ENCODE measurements at regions not wholly inside any gene's neighbourhood (a gene's known extent, or its start where the extent isn't known, plus 50 kb on each side); places are given as distances from the start of the nearest gene placed in this dataset.
"Not testable (repeated sequence)": the region's sequence is repeated elsewhere in the genome, so short reads cannot be mapped to it uniquely, and the experiment has no call there.

DNA sequence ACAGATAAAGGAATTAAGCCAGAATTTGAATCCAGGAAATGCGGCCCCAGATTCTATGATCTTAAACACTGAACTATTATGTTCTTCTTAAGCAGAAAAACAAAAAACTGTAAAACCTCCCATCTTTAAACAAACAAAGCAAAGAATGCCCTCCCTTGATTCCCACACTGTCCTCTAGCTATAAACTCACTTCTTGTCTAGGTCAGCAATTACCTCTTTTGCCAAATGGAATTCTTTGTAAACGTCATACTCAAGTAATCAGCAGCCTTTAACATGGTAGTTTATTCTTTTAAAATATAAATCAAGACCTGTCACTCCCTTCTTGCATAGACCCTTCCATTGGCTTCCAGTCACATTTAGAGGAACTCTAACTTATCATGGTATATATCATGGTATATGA is 958.9 kb upstream of the CNTN5 start:
- no peak overlapping the region for H3K27ac ChIP-seq
- DNase-seq, result no peak
- no peaks in the 10 kb centered on the region for H3K9me3 ChIP-seq
- intact Hi-C loops (cut with DNase I), result no loop called here
- TF ChIP-seq POLR2A (IDR thresholded peaks at IDR 0.05), result no peak
- TF ChIP-seq, protein P1, sequence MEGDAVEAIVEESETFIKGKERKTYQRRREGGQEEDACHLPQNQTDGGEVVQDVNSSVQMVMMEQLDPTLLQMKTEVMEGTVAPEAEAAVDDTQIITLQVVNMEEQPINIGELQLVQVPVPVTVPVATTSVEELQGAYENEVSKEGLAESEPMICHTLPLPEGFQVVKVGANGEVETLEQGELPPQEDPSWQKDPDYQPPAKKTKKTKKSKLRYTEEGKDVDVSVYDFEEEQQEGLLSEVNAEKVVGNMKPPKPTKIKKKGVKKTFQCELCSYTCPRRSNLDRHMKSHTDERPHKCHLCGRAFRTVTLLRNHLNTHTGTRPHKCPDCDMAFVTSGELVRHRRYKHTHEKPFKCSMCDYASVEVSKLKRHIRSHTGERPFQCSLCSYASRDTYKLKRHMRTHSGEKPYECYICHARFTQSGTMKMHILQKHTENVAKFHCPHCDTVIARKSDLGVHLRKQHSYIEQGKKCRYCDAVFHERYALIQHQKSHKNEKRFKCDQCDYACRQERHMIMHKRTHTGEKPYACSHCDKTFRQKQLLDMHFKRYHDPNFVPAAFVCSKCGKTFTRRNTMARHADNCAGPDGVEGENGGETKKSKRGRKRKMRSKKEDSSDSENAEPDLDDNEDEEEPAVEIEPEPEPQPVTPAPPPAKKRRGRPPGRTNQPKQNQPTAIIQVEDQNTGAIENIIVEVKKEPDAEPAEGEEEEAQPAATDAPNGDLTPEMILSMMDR (IDR thresholded peaks at IDR 0.05), result no peak
- TF ChIP-seq EP300 (IDR thresholded peaks at IDR 0.05), result no peak
- no peaks in the 10 kb centered on the region for H3K27me3 ChIP-seq
- H3K4me1 ChIP-seq (ENCODE audit: insufficient read depth), result no peaks in the 10 kb centered on the region
- H3K4me3 ChIP-seq, result no peak overlapping the region
- 34 to 41% (median 35%) methylated on average over 2 of the region's 2 CpGs for WGBS, 3 donors
- no peaks in the 10 kb centered on the region for H3K36me3 ChIP-seq

DNA sequence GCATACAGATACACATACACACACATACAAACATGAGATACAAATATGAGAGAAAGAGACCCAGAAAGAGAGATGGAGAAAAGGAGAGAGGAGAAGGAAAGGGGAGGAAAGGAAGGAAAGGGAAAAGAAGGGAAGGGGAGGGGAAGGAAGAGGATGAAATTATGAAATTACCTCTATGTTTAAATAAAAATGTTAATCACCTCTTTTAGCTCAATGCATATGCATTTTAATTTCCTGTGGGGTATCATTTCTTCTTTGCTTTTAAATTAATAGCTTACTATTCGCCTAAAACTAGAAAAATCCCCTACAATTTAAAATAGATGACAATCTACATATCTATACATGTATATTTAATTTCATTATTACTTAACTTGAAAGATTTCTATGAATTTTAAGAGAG is 958.0 kb upstream of the CNTN5 start:
- WGBS, 3 donors, result 94 to 97% (median 96%) methylated on average over 1 of the region's 1 CpG

DNA sequence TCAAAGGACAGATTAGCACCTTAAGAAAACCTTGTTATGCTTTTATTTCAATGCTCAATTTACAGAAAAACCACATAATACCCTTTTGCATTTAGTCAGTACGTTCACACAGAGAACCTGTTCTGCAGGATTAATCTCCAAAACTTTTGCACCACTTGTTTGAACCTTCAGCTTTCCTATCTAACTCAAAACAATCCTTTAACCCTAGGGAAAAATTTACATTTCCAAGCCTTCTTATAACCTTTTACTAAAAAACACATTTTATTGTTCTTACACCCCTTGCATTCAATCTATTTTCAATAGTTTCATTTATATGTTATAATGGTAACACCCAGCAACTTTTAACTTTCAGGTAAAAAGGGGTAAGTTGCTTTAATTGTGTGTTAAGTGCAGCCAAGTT is 952.5 kb upstream of the CNTN5 start:
- 72 to 81% (median 78%) methylated on average over 1 of the region's 1 CpG for WGBS, 3 donors
- no peak for TF ChIP-seq POLR2A (IDR thresholded peaks at IDR 0.05)
- TF ChIP-seq EP300 (IDR thresholded peaks at IDR 0.05), result no peak
- TF ChIP-seq, protein P1 (IDR thresholded peaks at IDR 0.05), result no peak

More for the DNA sequence above, 958.0 kb upstream of the CNTN5 start:
- Histone ChIP-seq H3K27ac (no peak overlapping the region), H3K4me3 (no peak overlapping the region), H3K9me3 (no peaks in the 10 kb centered on the region), H3K4me1 (ENCODE audit: insufficient read depth) (no peaks in the 10 kb centered on the region), H3K27me3 (no peaks in the 10 kb centered on the region), H3K36me3 (no peaks in the 10 kb centered on the region)
- no peak for DNase-seq
- TF ChIP-seq, protein P1 (IDR thresholded peaks at IDR 0.05), result no peak
- intact Hi-C loops (cut with DNase I), result no loop called here

DNA sequence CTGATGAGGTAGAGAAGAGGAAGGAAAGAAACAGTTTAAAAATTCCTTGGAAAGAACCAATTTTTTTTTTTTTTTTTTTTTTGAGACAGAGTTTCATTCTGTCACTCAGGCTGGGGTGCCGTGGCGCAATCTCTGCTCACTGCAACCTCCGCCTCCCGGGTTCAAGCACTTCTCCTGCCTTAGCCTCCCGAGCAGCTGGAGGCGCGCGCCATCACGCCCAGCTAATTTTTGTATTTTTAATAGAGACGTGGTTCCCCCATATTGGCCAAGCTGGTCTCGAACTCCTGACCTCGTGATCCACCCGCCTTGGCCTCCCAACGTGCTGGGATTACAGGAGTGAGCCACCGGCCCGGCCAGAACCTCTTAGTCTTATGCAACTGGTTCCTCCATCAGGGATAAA is 951.6 kb upstream of the CNTN5 start:
- H3K27me3 ChIP-seq; H3K4me3 ChIP-seq; intact Hi-C loops (cut with DNase I); H3K9me3 ChIP-seq; DNase-seq; H3K27ac ChIP-seq; H3K36me3 ChIP-seq; H3K4me1 ChIP-seq (ENCODE audit: insufficient read depth): not testable (repeated sequence)
- WGBS, 3 donors, result 90 to 95% (median 90%) methylated on average over 16 of the region's 16 CpGs

More for the DNA sequence above, 952.5 kb upstream of the CNTN5 start:
- H3K4me3 ChIP-seq, result no peak overlapping the region
- DNase-seq, result no peak
- no peak overlapping the region for H3K27ac ChIP-seq
- no peaks in the 10 kb centered on the region for H3K4me1 ChIP-seq (ENCODE audit: insufficient read depth)
- no peaks in the 10 kb centered on the region for H3K27me3 ChIP-seq
- H3K36me3 ChIP-seq, result no peaks in the 10 kb centered on the region
- H3K9me3 ChIP-seq, result no peaks in the 10 kb centered on the region
- intact Hi-C loops (cut with DNase I), result no loop called here

DNA sequence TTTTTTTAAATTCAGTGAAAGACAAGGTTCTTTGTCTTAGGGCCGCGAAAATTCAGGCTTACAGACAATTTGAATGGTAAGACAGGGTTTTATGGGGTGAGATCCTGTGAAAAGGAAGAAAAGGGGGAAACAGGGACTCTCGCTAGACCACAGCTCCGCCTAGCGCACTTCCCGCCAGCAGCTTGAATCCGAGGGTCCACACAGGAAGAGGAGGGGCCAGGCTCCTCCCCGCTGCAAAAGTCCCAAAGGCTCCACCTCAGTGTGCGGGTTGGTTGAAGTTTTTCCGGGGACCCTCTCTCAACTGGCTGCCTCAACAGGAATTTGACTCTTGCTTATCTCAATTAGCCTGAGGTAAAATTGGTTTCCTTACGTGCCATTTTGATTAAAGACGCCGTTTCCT is 950.9 kb upstream of the CNTN5 start:
- DNase-seq, result no peak
- 88 to 97% (median 89%) methylated on average over 13 of the region's 13 CpGs for WGBS, 3 donors

More for the DNA sequence above, 950.9 kb upstream of the CNTN5 start:
- H3K27me3 ChIP-seq, result no peaks in the 10 kb centered on the region
- no peak overlapping the region for H3K4me3 ChIP-seq
- TF ChIP-seq POLR2A (IDR thresholded peaks at IDR 0.05), result no peak
- H3K36me3 ChIP-seq, result no peaks in the 10 kb centered on the region
- no peaks in the 10 kb centered on the region for H3K4me1 ChIP-seq (ENCODE audit: insufficient read depth)
- intact Hi-C loops (cut with DNase I), result no loop called here
- no peaks in the 10 kb centered on the region for H3K9me3 ChIP-seq
- H3K27ac ChIP-seq, result no peak overlapping the region
